Gastrocnemius medialis (tissue), 4 donors: ENCODE measurements at regions not wholly inside any gene's neighbourhood (a gene's known extent, or its start where the extent isn't known, plus 50 kb on each side); places are given as distances from the start of the nearest gene placed in this dataset.

Source experiments
- POLR2A ChIP-seq, 2 donors: fragments of 450-650 bp; IDR thresholded peaks; one replicate each; pipeline ENCODE4 v1.6.1; 2017; ENCODE audit warnings: antibody characterized with exemption in 2 of 2, mild to moderate bottlenecking in 2 of 2, moderate library complexity in 2 of 2
- TF ChIP-seq, protein P1 (sequence below), 5 experiments: fragments of 450-650 bp in 3 of 5; fragments of 200-600 bp in 2 of 5; sonication (generic) in 2 of 5; IDR thresholded peaks in 4 of 5; conservative IDR thresholded peaks in 1 of 5; 1 replicate in 4 of 5; 2 replicates in 1 of 5; pipeline ENCODE4 v1.5.1; 2016 to 2019; ENCODE audit warnings: antibody characterized with exemption in 5 of 5, mild to moderate bottlenecking in 3 of 5, moderate library complexity in 3 of 5

DNA sequence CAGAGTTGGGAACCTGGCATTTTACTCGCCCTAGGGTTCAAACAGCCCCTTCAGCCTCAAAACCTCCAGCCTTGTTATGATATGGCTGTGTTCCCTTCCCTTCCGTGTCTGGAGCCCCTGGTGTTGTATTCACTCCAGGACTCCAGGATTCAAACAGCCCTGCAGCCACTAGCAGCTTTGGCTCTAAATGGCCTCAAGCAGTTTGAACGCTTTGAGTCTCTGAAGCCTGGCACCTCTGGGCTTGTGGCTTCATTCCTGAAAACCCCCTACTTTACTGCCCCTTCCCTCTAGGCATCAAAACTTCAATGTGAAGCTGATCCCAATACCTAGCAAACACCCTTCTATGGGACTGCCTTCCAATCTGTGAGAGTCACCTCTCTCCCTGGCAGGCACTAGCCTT lies 67.9 kb upstream of the RMST start:
- no peak for TF ChIP-seq POLR2A (IDR thresholded peaks at IDR 0.05)
- TF ChIP-seq, protein P1, sequence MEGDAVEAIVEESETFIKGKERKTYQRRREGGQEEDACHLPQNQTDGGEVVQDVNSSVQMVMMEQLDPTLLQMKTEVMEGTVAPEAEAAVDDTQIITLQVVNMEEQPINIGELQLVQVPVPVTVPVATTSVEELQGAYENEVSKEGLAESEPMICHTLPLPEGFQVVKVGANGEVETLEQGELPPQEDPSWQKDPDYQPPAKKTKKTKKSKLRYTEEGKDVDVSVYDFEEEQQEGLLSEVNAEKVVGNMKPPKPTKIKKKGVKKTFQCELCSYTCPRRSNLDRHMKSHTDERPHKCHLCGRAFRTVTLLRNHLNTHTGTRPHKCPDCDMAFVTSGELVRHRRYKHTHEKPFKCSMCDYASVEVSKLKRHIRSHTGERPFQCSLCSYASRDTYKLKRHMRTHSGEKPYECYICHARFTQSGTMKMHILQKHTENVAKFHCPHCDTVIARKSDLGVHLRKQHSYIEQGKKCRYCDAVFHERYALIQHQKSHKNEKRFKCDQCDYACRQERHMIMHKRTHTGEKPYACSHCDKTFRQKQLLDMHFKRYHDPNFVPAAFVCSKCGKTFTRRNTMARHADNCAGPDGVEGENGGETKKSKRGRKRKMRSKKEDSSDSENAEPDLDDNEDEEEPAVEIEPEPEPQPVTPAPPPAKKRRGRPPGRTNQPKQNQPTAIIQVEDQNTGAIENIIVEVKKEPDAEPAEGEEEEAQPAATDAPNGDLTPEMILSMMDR (IDR thresholded peaks at IDR 0.05 in 4 of 5, conservative IDR thresholded peaks at IDR 0.05 in 1 of 5), result no peak
